Liver (tissue), 3 donors: ENCODE measurements at regions not wholly inside any gene's neighbourhood (a gene's known extent, or its start where the extent isn't known, plus 50 kb on each side); places are given as distances from the start of the nearest gene placed in this dataset.

Source experiments
- EGR1 ChIP-seq, 2 donors: IDR thresholded peaks; 2 replicates each; pipeline ENCODE4 v1.6.1; 2016 to 2018; ENCODE audit warnings: antibody characterized with exemption in 2 of 2, low read depth in 2 of 2
- GABPA ChIP-seq, 2 donors: IDR thresholded peaks in 1 of 2; conservative IDR thresholded peaks in 1 of 2; 2 replicates each; pipeline ENCODE4 v1.6.1; 2016; ENCODE audit warnings: antibody characterized with exemption in 2 of 2, mild to moderate bottlenecking in 1 of 2, moderate library complexity in 1 of 2
- HNF4G ChIP-seq: IDR thresholded peaks from 2 replicates; pipeline ENCODE4 v1.6.1; 2016; ENCODE audit warnings: antibody characterized with exemption
- RAD21 ChIP-seq, 2 donors: IDR thresholded peaks; 2 replicates each; pipeline ENCODE4 v1.6.1; 2016; ENCODE audit warnings: antibody characterized with exemption in 2 of 2, mild to moderate bottlenecking in 2 of 2
- RXRA ChIP-seq, 2 donors: IDR thresholded peaks; 2 replicates each; pipeline ENCODE4 v1.6.1; 2017 to 2018; ENCODE audit warnings: antibody characterized with exemption in 2 of 2, mild to moderate bottlenecking in 1 of 2
- SP1 ChIP-seq: IDR thresholded peaks from 2 replicates; pipeline ENCODE4 v1.6.1; 2018; ENCODE audit warnings: antibody characterized with exemption, mild to moderate bottlenecking
- TAF1 ChIP-seq: conservative IDR thresholded peaks from 2 replicates; pipeline ENCODE4 v1.6.1; 2016; ENCODE audit warnings: antibody characterized with exemption, mild to moderate bottlenecking
- YY1 ChIP-seq: IDR thresholded peaks from 2 replicates; pipeline ENCODE4 v1.6.1; 2016; ENCODE audit warnings: antibody characterized with exemption, mild to moderate bottlenecking
- TF ChIP-seq, protein P1 (sequence below): fragments of 150-350 bp; IDR thresholded peaks from 2 replicates; pipeline ENCODE4 v1.5.1; 2017; ENCODE audit warnings: improper control_type of control experiment, low read depth, low read length; ENCODE audit not compliant: missing input control
- TF ChIP-seq, protein P2 (sequence below): IDR thresholded peaks from 2 replicates; pipeline ENCODE4 v1.6.1; 2016; ENCODE audit warnings: antibody characterized with exemption
- TF ChIP-seq, protein P3 (sequence below): IDR thresholded peaks from 2 replicates; pipeline ENCODE4 v1.6.1; 2016; ENCODE audit warnings: antibody characterized with exemption
- TF ChIP-seq, protein P4 (sequence below): IDR thresholded peaks from 2 replicates; pipeline ENCODE4 v1.6.1; 2016; ENCODE audit warnings: antibody characterized with exemption, mild to moderate bottlenecking
- donor health status: healthy.
- donor health status: healthy.

DNA sequence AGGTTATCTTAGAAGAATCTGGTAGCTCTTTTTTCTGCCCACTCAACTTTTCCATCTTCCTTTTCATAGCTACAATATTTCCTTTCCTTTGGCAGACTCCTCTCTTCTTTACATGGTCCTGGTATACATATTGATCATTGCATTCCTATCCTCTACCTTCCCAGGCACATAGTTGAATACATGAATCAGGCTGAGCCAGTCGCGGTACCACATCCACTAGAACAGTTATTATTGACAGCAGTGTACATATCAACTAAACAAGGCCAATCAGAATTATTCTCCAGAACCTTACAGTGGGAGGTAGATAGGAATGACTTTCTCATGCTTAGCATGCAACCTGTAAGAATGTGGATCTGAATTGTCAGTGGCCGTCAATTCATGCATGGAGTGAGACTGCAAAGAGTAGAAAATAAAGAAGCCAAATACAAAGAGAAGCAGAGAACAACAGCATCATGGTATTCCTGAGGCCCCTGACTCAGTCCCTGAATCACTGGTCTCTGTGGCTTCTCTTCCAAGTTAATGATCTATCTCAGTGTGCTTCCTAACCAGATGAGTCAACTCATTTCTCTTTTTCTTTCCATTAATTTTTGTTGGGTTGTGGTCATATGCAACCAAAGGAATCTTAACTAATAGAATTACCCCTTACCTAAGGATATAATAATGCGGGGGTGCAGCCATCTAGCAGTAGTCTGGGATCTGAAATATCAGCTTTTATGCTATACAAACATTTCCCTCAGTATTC, 60.9 kb upstream of the DCBLD2 start:
- TF ChIP-seq, protein P1, sequence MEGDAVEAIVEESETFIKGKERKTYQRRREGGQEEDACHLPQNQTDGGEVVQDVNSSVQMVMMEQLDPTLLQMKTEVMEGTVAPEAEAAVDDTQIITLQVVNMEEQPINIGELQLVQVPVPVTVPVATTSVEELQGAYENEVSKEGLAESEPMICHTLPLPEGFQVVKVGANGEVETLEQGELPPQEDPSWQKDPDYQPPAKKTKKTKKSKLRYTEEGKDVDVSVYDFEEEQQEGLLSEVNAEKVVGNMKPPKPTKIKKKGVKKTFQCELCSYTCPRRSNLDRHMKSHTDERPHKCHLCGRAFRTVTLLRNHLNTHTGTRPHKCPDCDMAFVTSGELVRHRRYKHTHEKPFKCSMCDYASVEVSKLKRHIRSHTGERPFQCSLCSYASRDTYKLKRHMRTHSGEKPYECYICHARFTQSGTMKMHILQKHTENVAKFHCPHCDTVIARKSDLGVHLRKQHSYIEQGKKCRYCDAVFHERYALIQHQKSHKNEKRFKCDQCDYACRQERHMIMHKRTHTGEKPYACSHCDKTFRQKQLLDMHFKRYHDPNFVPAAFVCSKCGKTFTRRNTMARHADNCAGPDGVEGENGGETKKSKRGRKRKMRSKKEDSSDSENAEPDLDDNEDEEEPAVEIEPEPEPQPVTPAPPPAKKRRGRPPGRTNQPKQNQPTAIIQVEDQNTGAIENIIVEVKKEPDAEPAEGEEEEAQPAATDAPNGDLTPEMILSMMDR = no peak
- no peak for TF ChIP-seq RAD21 (IDR thresholded peaks at IDR 0.05)
- TF ChIP-seq, protein P2, sequence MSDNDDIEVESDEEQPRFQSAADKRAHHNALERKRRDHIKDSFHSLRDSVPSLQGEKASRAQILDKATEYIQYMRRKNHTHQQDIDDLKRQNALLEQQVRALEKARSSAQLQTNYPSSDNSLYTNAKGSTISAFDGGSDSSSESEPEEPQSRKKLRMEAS = no peak
- TF ChIP-seq TAF1 = no peak
- no peak for TF ChIP-seq SP1
- TF ChIP-seq, protein P3, sequence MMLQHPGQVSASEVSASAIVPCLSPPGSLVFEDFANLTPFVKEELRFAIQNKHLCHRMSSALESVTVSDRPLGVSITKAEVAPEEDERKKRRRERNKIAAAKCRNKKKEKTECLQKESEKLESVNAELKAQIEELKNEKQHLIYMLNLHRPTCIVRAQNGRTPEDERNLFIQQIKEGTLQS = no peak
- no peak for TF ChIP-seq GABPA (IDR thresholded peaks at IDR 0.05 in 1 of 2, conservative IDR thresholded peaks at IDR 0.05 in 1 of 2)
- TF ChIP-seq YY1 = no peak
- TF ChIP-seq, protein P4, sequence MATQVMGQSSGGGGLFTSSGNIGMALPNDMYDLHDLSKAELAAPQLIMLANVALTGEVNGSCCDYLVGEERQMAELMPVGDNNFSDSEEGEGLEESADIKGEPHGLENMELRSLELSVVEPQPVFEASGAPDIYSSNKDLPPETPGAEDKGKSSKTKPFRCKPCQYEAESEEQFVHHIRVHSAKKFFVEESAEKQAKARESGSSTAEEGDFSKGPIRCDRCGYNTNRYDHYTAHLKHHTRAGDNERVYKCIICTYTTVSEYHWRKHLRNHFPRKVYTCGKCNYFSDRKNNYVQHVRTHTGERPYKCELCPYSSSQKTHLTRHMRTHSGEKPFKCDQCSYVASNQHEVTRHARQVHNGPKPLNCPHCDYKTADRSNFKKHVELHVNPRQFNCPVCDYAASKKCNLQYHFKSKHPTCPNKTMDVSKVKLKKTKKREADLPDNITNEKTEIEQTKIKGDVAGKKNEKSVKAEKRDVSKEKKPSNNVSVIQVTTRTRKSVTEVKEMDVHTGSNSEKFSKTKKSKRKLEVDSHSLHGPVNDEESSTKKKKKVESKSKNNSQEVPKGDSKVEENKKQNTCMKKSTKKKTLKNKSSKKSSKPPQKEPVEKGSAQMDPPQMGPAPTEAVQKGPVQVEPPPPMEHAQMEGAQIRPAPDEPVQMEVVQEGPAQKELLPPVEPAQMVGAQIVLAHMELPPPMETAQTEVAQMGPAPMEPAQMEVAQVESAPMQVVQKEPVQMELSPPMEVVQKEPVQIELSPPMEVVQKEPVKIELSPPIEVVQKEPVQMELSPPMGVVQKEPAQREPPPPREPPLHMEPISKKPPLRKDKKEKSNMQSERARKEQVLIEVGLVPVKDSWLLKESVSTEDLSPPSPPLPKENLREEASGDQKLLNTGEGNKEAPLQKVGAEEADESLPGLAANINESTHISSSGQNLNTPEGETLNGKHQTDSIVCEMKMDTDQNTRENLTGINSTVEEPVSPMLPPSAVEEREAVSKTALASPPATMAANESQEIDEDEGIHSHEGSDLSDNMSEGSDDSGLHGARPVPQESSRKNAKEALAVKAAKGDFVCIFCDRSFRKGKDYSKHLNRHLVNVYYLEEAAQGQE = no peak
- TF ChIP-seq HNF4G = no peak
- TF ChIP-seq RXRA (IDR thresholded peaks at IDR 0.05) = no peak
- no peak for TF ChIP-seq EGR1 (IDR thresholded peaks at IDR 0.05; ENCODE audit: low read depth in 2 of 2)
